ENCODE measurements at regions not wholly inside any gene's neighbourhood (a gene's known extent, or its start where the extent isn't known, plus 50 kb on each side); places are given as distances from the start of the nearest gene placed in this dataset.
"Not testable (repeated sequence)": the region's sequence is repeated elsewhere in the genome, so short reads cannot be mapped to it uniquely, and the experiment has no call there.

DNA sequence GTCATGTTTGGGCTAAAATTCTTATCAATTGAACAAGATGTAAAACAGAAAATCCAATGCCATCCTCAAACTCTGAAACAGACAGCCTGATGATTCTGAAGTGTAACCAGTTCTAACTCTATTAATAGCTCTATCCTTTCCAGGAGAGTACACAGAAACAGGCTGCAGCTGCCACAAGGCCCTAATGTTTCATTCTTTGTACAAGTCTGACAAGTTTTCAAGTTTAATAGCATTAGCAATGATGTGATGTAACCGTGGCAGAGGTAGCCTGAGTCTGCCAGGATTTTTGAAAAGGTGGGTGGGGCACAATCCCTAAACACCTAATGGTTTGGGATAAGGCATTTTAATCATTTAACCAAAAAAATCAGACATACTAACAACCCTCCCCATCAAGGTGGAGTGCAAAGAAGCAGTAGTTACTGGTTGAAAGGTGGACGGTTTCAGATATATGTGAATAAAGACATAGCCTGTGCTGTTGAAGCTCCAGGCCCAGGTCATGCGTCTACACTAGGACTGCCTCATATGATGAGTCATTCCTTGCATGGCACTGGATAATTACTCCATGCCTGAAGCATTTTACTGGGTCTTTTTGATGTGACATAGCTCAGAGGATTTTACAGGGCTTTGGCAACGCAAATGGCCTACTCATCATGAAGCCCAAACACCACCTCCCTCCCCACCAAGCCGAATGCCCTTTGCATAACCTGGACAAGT lies 145.1 kb upstream of the GRIP1 start:
- Histone ChIP-seq H3K27me3 (no peaks in the 10 kb centered on the region), H3K4me3 (no peak overlapping the region), H3K27ac (no peak overlapping the region), H3K9me3 (no peaks in the 10 kb centered on the region), H3K4me1 (no peaks in the 10 kb centered on the region), H3K36me3 (ENCODE audit: low read depth, missing control alignments) (no peaks in the 10 kb centered on the region)
- no peak for TF ChIP-seq POLR2A (IDR thresholded peaks at IDR 0.05)
- TF ChIP-seq, protein P1, sequence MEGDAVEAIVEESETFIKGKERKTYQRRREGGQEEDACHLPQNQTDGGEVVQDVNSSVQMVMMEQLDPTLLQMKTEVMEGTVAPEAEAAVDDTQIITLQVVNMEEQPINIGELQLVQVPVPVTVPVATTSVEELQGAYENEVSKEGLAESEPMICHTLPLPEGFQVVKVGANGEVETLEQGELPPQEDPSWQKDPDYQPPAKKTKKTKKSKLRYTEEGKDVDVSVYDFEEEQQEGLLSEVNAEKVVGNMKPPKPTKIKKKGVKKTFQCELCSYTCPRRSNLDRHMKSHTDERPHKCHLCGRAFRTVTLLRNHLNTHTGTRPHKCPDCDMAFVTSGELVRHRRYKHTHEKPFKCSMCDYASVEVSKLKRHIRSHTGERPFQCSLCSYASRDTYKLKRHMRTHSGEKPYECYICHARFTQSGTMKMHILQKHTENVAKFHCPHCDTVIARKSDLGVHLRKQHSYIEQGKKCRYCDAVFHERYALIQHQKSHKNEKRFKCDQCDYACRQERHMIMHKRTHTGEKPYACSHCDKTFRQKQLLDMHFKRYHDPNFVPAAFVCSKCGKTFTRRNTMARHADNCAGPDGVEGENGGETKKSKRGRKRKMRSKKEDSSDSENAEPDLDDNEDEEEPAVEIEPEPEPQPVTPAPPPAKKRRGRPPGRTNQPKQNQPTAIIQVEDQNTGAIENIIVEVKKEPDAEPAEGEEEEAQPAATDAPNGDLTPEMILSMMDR (IDR thresholded peaks at IDR 0.05) = no peak
- intact Hi-C loops (cut with DNase I; ENCODE audit: low total_unique reads) = no loop called here
- 86 to 92% methylated on average over 5 of the region's 5 CpGs for WGBS, 2 donors
- no peak for DNase-seq

DNA sequence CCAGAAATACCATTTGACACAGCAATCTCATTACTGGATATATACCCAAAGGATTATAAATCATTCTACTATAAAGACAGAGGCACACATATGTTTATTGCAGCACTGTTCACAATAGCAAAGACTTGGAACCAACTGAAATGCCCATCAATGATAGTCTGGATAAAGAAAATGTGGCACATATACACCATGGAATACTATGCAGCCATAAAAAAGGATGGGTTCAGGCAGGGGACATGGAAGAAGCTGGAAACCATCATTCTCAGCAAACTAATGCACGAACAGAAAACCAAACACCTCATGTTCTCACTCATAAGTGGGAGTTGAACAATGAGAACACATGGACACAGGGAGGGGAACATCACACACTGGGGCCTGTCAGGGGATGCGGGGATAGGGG lies 147.0 kb upstream of the GRIP1 start:
- intact Hi-C loops (cut with DNase I; ENCODE audit: low total_unique reads) = not testable (repeated sequence)
- 82 to 85% methylated on average over 2 of the region's 2 CpGs for WGBS, 2 donors

DNA sequence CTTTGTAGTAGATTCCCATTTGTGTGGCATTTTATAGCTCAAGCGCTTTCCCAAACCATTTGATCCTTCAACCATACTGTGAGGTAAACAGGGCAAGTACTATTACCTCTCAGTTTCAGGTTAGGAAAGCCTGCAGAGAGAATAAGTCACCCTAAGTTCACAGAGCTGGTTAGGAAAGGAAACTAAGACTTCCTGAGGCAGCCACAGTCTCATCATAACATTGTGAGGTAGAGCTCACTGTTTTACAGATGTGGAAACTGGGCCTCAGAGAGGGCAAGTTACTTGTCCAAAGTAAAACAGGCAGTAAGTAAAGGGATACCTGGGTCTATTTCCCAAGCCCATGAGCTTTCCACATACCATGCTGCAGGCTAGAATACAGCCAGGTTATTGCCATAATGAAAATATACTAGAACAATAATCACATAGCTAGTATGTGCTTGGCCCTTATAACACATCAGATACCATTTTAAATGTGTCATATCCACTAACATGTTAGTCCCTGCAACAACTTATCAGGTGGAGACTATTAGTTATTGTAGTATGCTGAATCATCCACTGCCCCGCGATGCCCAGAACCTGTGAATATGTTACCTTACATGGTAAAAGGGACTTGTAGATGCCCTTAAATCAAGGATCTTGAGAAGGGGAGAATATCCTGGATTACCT lies 150.9 kb upstream of the GRIP1 start:
- no peak overlapping the region for H3K4me3 ChIP-seq
- no peak for DNase-seq
- no peaks in the 10 kb centered on the region for H3K27me3 ChIP-seq
- no peaks in the 10 kb centered on the region for H3K4me1 ChIP-seq
- H3K9me3 ChIP-seq = no peaks in the 10 kb centered on the region
- intact Hi-C loops (cut with DNase I; ENCODE audit: low total_unique reads) = no loop called here
- no peak overlapping the region for H3K27ac ChIP-seq
- TF ChIP-seq POLR2A (IDR thresholded peaks at IDR 0.05) = no peak
- TF ChIP-seq, protein P1 (IDR thresholded peaks at IDR 0.05) = no peak
- WGBS, 2 donors = 86 to 87% methylated on average over 3 of the region's 3 CpGs
- no peaks in the 10 kb centered on the region for H3K36me3 ChIP-seq (ENCODE audit: low read depth, missing control alignments)

More for the DNA sequence above, 147.0 kb upstream of the GRIP1 start:
- not testable (repeated sequence) for H3K9me3 ChIP-seq; H3K36me3 ChIP-seq (ENCODE audit: low read depth, missing control alignments); H3K4me3 ChIP-seq; H3K27ac ChIP-seq; H3K27me3 ChIP-seq; DNase-seq; H3K4me1 ChIP-seq

DNA sequence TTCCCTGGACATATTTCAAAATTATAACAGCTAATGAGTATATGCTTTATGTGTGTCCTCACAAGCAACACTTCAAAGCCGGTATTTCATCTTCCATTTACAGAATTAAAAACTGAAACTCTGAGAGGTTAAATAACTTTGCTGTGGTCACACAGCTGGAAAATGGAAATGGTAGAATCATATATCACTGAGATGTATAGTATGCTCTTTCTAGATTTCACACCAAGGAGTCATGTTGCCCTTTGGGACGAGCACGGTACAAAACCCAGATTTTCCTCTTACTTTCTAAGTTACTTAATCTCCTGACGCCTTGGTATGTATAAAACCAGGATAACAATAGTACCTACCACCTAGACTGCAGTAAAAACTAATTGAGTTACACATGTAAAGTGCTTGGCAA lies 152.6 kb upstream of the GRIP1 start:
- Histone ChIP-seq H3K4me1 (no peaks in the 10 kb centered on the region), H3K36me3 (ENCODE audit: low read depth, missing control alignments) (no peaks in the 10 kb centered on the region), H3K4me3 (no peak overlapping the region), H3K27me3 (no peaks in the 10 kb centered on the region), H3K27ac (no peak overlapping the region), H3K9me3 (no peaks in the 10 kb centered on the region)
- no peak for TF ChIP-seq POLR2A (IDR thresholded peaks at IDR 0.05)
- TF ChIP-seq, protein P1 (IDR thresholded peaks at IDR 0.05) = no peak
- WGBS, 2 donors = 71 to 90% methylated on average over 4 of the region's 4 CpGs
- no peak for DNase-seq
- intact Hi-C loops (cut with DNase I; ENCODE audit: low total_unique reads) = no loop called here

DNA sequence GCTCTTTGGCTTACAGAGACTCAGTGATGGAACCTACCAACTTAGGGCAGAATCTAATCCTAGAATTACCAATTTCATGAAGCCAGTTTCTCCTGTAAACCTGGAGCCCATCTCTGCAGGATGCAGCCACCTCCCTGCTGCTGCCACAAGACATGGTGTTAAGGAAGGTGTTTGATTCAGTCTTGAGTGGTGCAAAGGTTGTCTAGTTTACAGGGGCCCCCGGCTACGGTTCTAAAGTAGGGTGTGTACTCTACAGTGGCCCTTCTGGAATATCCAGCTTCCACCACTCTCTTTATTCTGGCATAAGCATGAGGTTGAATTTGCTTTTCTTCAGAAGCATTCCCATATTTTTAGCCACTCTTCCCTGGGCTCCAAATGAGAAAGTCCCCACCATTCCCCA lies 154.1 kb upstream of the GRIP1 start:
- no peak for DNase-seq
- Histone ChIP-seq H3K4me3 (no peak overlapping the region), H3K36me3 (ENCODE audit: low read depth, missing control alignments) (no peaks in the 10 kb centered on the region), H3K27ac (no peak overlapping the region), H3K27me3 (no peaks in the 10 kb centered on the region), H3K4me1 (no peaks in the 10 kb centered on the region), H3K9me3 (no peaks in the 10 kb centered on the region)
- TF ChIP-seq, protein P1 (IDR thresholded peaks at IDR 0.05) = no peak
- no peak for TF ChIP-seq POLR2A (IDR thresholded peaks at IDR 0.05)
- intact Hi-C loops (cut with DNase I; ENCODE audit: low total_unique reads) = no loop called here
- 94 to 100% methylated on average over 2 of the region's 2 CpGs for WGBS, 2 donors

Data from testis (tissue), 2 donors.